GM12878 (cell line): ENCODE measurements at regions not wholly inside any gene's neighbourhood (a gene's known extent, or its start where the extent isn't known, plus 50 kb on each side); places are given as distances from the start of the nearest gene placed in this dataset.

Experiments
- ATAC-seq: fragments of 200-7000 bp; cut with Tn5 transposase; 3 replicates; pipeline ENCODE4 v1.9.1; 2020; ENCODE audit warnings: mild to moderate bottlenecking, moderate library complexity
- BruUV-seq: library from RNA; stranded (reverse); fragments of 400-500 nt; replicated peaks from 2 replicates; lab custom pipeline; 2021; lab: Mats Ljungman, UMichigan
- CTCF ChIA-PET: fragments of 300-600 bp; sonication (Branson Sonifier 250); formaldehyde crosslinking; extraction: SDS; loops from one replicate; lab custom pipeline; 2021; ENCODE audit warnings: inconsistent platforms; lab: Yijun Ruan, JAX
- POLR2A ChIA-PET: fragments of 350-600 bp; formaldehyde crosslinking; extraction: SDS; loops from one replicate; lab custom pipeline; 2021; ENCODE audit warnings: inconsistent platforms; lab: Charles Lee
- RAD21 ChIA-PET: fragments of 300-600 bp; sonication (Branson Sonifier 250); formaldehyde crosslinking; loops from one replicate; lab custom pipeline; 2023; ENCODE audit warnings: antibody characterized with exemption; ENCODE audit not compliant: unreplicated experiment; lab: Charles Lee
- SMC1A ChIA-PET: fragments of 300-600 bp; sonication (Branson Sonifier 250); formaldehyde crosslinking; loops from one replicate; lab custom pipeline; 2023; ENCODE audit not compliant: unreplicated experiment, uncharacterized antibody; lab: Charles Lee
- DNase-seq: peaks from one replicate; pipeline ENCODE4 v3.0.0-alpha.2; 2011; ENCODE audit warnings: low read depth, low spot score
- FAIRE-seq: peaks from 3 replicates; lab custom pipeline; 2011; peaks lifted over from hg19 to GRCh38; lab: Jason Lieb, UNC
- H2AFZ ChIP-seq: 2 replicates; pipeline ENCODE4 v1.6.0; 2011; ENCODE audit warnings: low read depth, low read length, control low read depth; ENCODE audit not compliant: control insufficient read depth
- H3K27ac ChIP-seq: 2 replicates; pipeline ENCODE4 v1.5.1; 2011; ENCODE audit warnings: control low read depth; ENCODE audit not compliant: control insufficient read depth, insufficient read depth
- H3K27me3 ChIP-seq, 2 experiments: replicated peaks in 1 of 2; 2 replicates each; pipeline versions ENCODE4 v1.6.0 to v1.6.1; 2011; ENCODE audit warnings: low read length in 1 of 2; ENCODE audit not compliant: control insufficient read depth in 2 of 2, insufficient read depth in 2 of 2
- H3K36me3 ChIP-seq, 2 experiments: 2 replicates each; pipeline ENCODE4 v1.5.1; 2011; ENCODE audit warnings: low read length in 1 of 2; ENCODE audit not compliant: control insufficient read depth in 2 of 2, insufficient read depth in 2 of 2
- H3K4me1 ChIP-seq: 2 replicates; pipeline ENCODE4 v1.6.1; 2011; ENCODE audit warnings: mild to moderate bottlenecking, low read length, moderate library complexity, mixed read lengths; ENCODE audit not compliant: control insufficient read depth, insufficient read depth
- H3K4me2 ChIP-seq: 2 replicates; pipeline ENCODE4 v1.6.0; 2011; ENCODE audit warnings: control low read depth; ENCODE audit not compliant: control insufficient read depth, insufficient read depth
- H3K4me3 ChIP-seq: fragments of 200-600 bp; sonication (generic); 2 replicates; pipeline ENCODE4 v1.5.1; 2016
- H3K79me2 ChIP-seq: 2 replicates; pipeline ENCODE4 v1.6.0; 2011; ENCODE audit warnings: low read length; ENCODE audit not compliant: control insufficient read depth, insufficient read depth
- H3K9ac ChIP-seq: 2 replicates; pipeline ENCODE4 v1.8.0; 2011; ENCODE audit warnings: low read length, control low read depth, mixed read lengths; ENCODE audit not compliant: control insufficient read depth, insufficient read depth
- H3K9me3 ChIP-seq: replicated peaks from 3 replicates; pipeline ENCODE4 v1.5.1; 2011; ENCODE audit warnings: mild to moderate bottlenecking, low read length; ENCODE audit not compliant: control insufficient read depth, insufficient read depth
- H4K20me1 ChIP-seq: 2 replicates; pipeline ENCODE4 v1.6.0; 2011; ENCODE audit not compliant: control insufficient read depth, insufficient read depth
- CUX1 ChIP-seq: IDR thresholded peaks from 2 replicates; pipeline ENCODE4 v1.6.1; 2012; ENCODE audit warnings: improper control_type of control experiment, low read depth, low read length; ENCODE audit not compliant: insufficient replicate concordance
- REST ChIP-seq: IDR thresholded peaks from 2 replicates; pipeline ENCODE4 v1.6.1; 2012; ENCODE audit warnings: mild to moderate bottlenecking, low read depth, low read length
- WGBS: methylation state at CpG from one replicate; pipeline ENCODE4 v1.1.6; 2016; ENCODE audit warnings: low lambda C conversion rate; ENCODE audit not compliant: insufficient replicate concordance, insufficient coverage; ENCODE audit errors: missing lambda C conversion rate; 5-methylcytosine and 5-hydroxymethylcytosine counted together
- in situ Hi-C: fragments of 300-500 bp; cut with MboI; formaldehyde crosslinking; loops from 9 replicates; pipeline ENCODE4 v1.14.3; 2018; ENCODE audit warnings: mixed read lengths
- intact Hi-C: fragments of 100-400 bp; cut with micrococcal nuclease; formaldehyde crosslinking; loops from one replicate; pipeline ENCODE4 v1.14.2; 2022; ENCODE audit not compliant: unreplicated experiment

- BruUV-seq, result no TSS peak
- no peaks in the 10 kb centered on the region for H3K36me3 ChIP-seq
- CTCF ChIA-PET, result interaction anchor here (0.7 to 1.6 kb wide), 2 partner anchors 9 to 11 kb away, joined by 3 to 5 read pairs; no protein-coding TSS in a partner anchor
- TF ChIP-seq CUX1 (no peak), REST (peak; percentile 64; the same call in 1 of the 2 replicates)
- TF ChIP-seq, all 136 proteins: peak for 1
- RAD21 ChIA-PET, result no interaction called here
- POLR2A ChIA-PET, result no interaction called here
- H4K20me1 ChIP-seq, result no peaks in the 10 kb centered on the region
- SMC1A ChIA-PET, result no interaction called here
- intact Hi-C loops, result no loop called here
- H3K4me3 ChIP-seq, result no peak overlapping the region
- no peaks in the 10 kb centered on the region for H3K4me1 ChIP-seq
- in situ Hi-C loops, result no loop called here
- H3K27ac ChIP-seq, result no peak overlapping the region
- DNase-seq, result no peak
- H3K79me2 ChIP-seq, result no peaks in the 10 kb centered on the region
- 0% methylated on average over 2 of the region's 2 CpGs for WGBS
- no peak overlapping the region for H3K9ac ChIP-seq
- H3K27me3 ChIP-seq, result no peaks in the 10 kb centered on the region
- no peaks in the 10 kb centered on the region for H3K9me3 ChIP-seq
- no peak for ATAC-seq
- no peak overlapping the region for H2AFZ ChIP-seq
- FAIRE-seq, result no peak
- no peak overlapping the region for H3K4me2 ChIP-seq
These were observed 160.9 kb upstream of the SPTLC3 start for GRCh38 chr20:12847872-12848271.
